CD4-positive, alpha-beta T cell (primary cell): ENCODE measurements at regions not wholly inside any gene's neighbourhood (a gene's known extent, or its start where the extent isn't known, plus 50 kb on each side); places are given as distances from the start of the nearest gene placed in this dataset.

Experiments
- ATAC-seq: fragments of 200-7000 bp; cut with Tn5 transposase; one replicate; pipeline ENCODE4 v1.10.0; 2022; ENCODE audit warnings: mild to moderate bottlenecking; ENCODE audit not compliant: poor library complexity
- CTCF ChIA-PET: fragments of 350-600 bp; sonication (Branson Sonifier 250); formaldehyde crosslinking; loops from one replicate; lab custom pipeline; 2021; ENCODE audit warnings: antibody characterized with exemption, inconsistent platforms; lab: Charles Lee
- POLR2A ChIA-PET: fragments of 350-600 bp; sonication (Branson Sonifier 250); formaldehyde crosslinking; loops from one replicate; lab custom pipeline; 2021; ENCODE audit warnings: antibody characterized with exemption, inconsistent platforms; lab: Charles Lee
- DNase-seq, 14 experiments: peaks; one replicate each; pipeline ENCODE4 v3.0.0-alpha.2; 2013 to 2020; ENCODE audit warnings: mixed read lengths in 2 of 14
- H3K27ac ChIP-seq, 2 donors: one replicate each; pipeline versions ENCODE4 v1.5.1 to v1.7.0; 2013; ENCODE audit warnings: low read length in 2 of 2, low read depth in 1 of 2, mild to moderate bottlenecking in 1 of 2
- H3K27me3 ChIP-seq, 2 experiments: 1 replicate in 1 of 2; 2 replicates in 1 of 2; pipeline versions ENCODE4 v1.6.1 to v1.7.0; 2013; ENCODE audit warnings: low read length in 2 of 2, control low read depth in 1 of 2, mild to moderate bottlenecking in 1 of 2, moderate library complexity in 1 of 2; ENCODE audit not compliant: insufficient read depth in 2 of 2, control insufficient read depth in 1 of 2
- H3K36me3 ChIP-seq: one replicate; pipeline ENCODE4 v1.6.1; 2013; ENCODE audit warnings: low read length, control low read depth; ENCODE audit not compliant: insufficient read depth
- H3K4me1 ChIP-seq: one replicate; pipeline ENCODE4 v1.6.1; 2013; ENCODE audit warnings: low read length, control low read depth; ENCODE audit not compliant: insufficient read depth
- H3K4me3 ChIP-seq: one replicate; pipeline ENCODE4 v1.5.1; 2013; ENCODE audit warnings: mild to moderate bottlenecking, low read length, moderate library complexity
- H3K9me3 ChIP-seq, 2 experiments: 1 replicate in 1 of 2; 2 replicates in 1 of 2; pipeline versions ENCODE4 v1.6.1 to v1.7.0; 2013; ENCODE audit warnings: low read length in 2 of 2, mild to moderate bottlenecking in 2 of 2, control low read depth in 1 of 2, moderate library complexity in 1 of 2; ENCODE audit not compliant: control insufficient read depth in 1 of 2, insufficient read depth in 1 of 2
- H3K27ac Mint-ChIP-seq: one replicate; pipeline ENCODE4 v1.8.0; 2020; ENCODE audit warnings: mixed read lengths
- H3K27me3 Mint-ChIP-seq: one replicate; pipeline ENCODE4 v1.8.0; 2021; ENCODE audit warnings: mixed read lengths
- H3K36me3 Mint-ChIP-seq: one replicate; pipeline ENCODE4 v1.8.0; 2021; ENCODE audit warnings: low read depth, mixed read lengths
- H3K4me1 Mint-ChIP-seq: one replicate; pipeline ENCODE4 v1.8.0; 2021; ENCODE audit warnings: low read depth, mixed read lengths
- H3K4me3 Mint-ChIP-seq: one replicate; pipeline ENCODE4 v1.8.0; 2020; ENCODE audit warnings: mild to moderate bottlenecking, mixed read lengths
- H3K9me3 Mint-ChIP-seq: one replicate; pipeline ENCODE4 v1.8.0; 2020; ENCODE audit warnings: mixed read lengths
- CTCF ChIP-seq: fragments of 200-600 bp; IDR thresholded peaks from one replicate; pipeline ENCODE4 v1.8.0; 2022; ENCODE audit warnings: antibody characterized with exemption, mild to moderate bottlenecking
- intact Hi-C, 2 experiments: fragments of 100-400 bp; cut with DNase I in 1 of 2; cut with micrococcal nuclease in 1 of 2; formaldehyde crosslinking; loops; one replicate each; pipeline versions ENCODE4 v1.15.1 to v1.9.0; 2023 to 2025; cut with DNase I, micrococcal nuclease

GRCh38 chr18:68244786-68245185 is 470.1 kb downstream of the TMX3 start:
- intact Hi-C loops: no loop called here
- ChIA-PET CTCF (no interaction called here), POLR2A (no interaction called here)
- Mint-ChIP-seq H3K9me3 (peaks cover 4% of the 10 kb centered on the region), H3K4me1 (no peaks in the 10 kb centered on the region), H3K36me3 (no peaks in the 10 kb centered on the region), H3K27me3 (no peaks in the 10 kb centered on the region), H3K4me3 (no peak overlapping the region), H3K27ac (no peak overlapping the region)
- DNase-seq (no peak), ATAC-seq (no peak)
- no peak for TF ChIP-seq CTCF
- Histone ChIP-seq H3K4me3 (no peak overlapping the region), H3K27me3 (no peaks in the 10 kb centered on the region), H3K9me3 (no peaks in the 10 kb centered on the region), H3K36me3 (no peaks in the 10 kb centered on the region), H3K4me1 (no peaks in the 10 kb centered on the region), H3K27ac (no peak overlapping the region)

- ChIA-PET CTCF (no interaction called here), POLR2A (no interaction called here)
- no peak for TF ChIP-seq CTCF
- no peaks in the 10 kb centered on the region for H3K9me3 Mint-ChIP-seq
- no peak overlapping the region for H3K4me3 ChIP-seq
- H3K4me3 Mint-ChIP-seq: no peak overlapping the region
- H3K27ac Mint-ChIP-seq: no peak overlapping the region
- no peak for ATAC-seq
- DNase-seq: no peak
- H3K9me3 ChIP-seq: no peaks in the 10 kb centered on the region
- no peaks in the 10 kb centered on the region for H3K27me3 ChIP-seq
- no peaks in the 10 kb centered on the region for H3K36me3 Mint-ChIP-seq
- H3K36me3 ChIP-seq: no peaks in the 10 kb centered on the region
- no peaks in the 10 kb centered on the region for H3K27me3 Mint-ChIP-seq
- no peak overlapping the region for H3K27ac ChIP-seq
- intact Hi-C loops: no loop called here
- no peaks in the 10 kb centered on the region for H3K4me1 Mint-ChIP-seq
- H3K4me1 ChIP-seq: no peaks in the 10 kb centered on the region
Observed at GRCh38 chr18:68241881-68242280, 473.0 kb downstream of the TMX3 start.

- no peak for TF ChIP-seq CTCF
- Mint-ChIP-seq H3K27me3 (no peaks in the 10 kb centered on the region), H3K4me1 (no peaks in the 10 kb centered on the region), H3K9me3 (peaks cover 2% of the 10 kb centered on the region), H3K36me3 (no peaks in the 10 kb centered on the region), H3K27ac (no peak overlapping the region), H3K4me3 (no peak overlapping the region)
- DNase-seq: no peak
- Histone ChIP-seq H3K9me3 (peaks cover 0 to 6% of the 10 kb centered on the region in 2 experiments), H3K36me3 (no peaks in the 10 kb centered on the region), H3K4me3 (no peak overlapping the region), H3K4me1 (no peaks in the 10 kb centered on the region), H3K27ac (no peak overlapping the region), H3K27me3 (no peaks in the 10 kb centered on the region)
- intact Hi-C loops: no loop called here
- ChIA-PET POLR2A (no interaction called here), CTCF (no interaction called here)
- no peak for ATAC-seq
Observed at GRCh38 chr18:68234676-68235075, 480.2 kb downstream of the TMX3 start.
